HepG2 (cell line): ENCODE measurements at regions not wholly inside any gene's neighbourhood (a gene's known extent, or its start where the extent isn't known, plus 50 kb on each side); places are given as distances from the start of the nearest gene placed in this dataset.

Experiments
- ATAC-seq: fragments of 200-7000 bp; cut with Tn5 transposase; 3 replicates; pipeline ENCODE4 v1.9.1; 2020; ENCODE audit warnings: mild to moderate bottlenecking, moderate library complexity
- BruUV-seq: library from RNA; stranded (reverse); fragments of 400-500 nt; replicated peaks from 2 replicates; lab custom pipeline; 2021; lab: Mats Ljungman, UMichigan
- CTCF ChIA-PET: fragments of 300-600 bp; formaldehyde crosslinking; extraction: SDS; loops from one replicate; lab custom pipeline; 2021; ENCODE audit warnings: low total read pairs, inconsistent platforms, low intra/inter-chr PET ratio; lab: Yijun Ruan, JAX
- POLR2A ChIA-PET: fragments of 350-600 bp; sonication (Branson Sonifier 250); formaldehyde crosslinking; loops from one replicate; lab custom pipeline; 2020; ENCODE audit warnings: antibody characterized with exemption, inconsistent platforms; lab: Yijun Ruan, JAX
- DNase-seq: peaks from one replicate; pipeline ENCODE4 v3.0.0-alpha.2; 2015; ENCODE audit warnings: low spot score
- FAIRE-seq: peaks from 3 replicates; lab custom pipeline; 2011; peaks lifted over from hg19 to GRCh38; lab: Jason Lieb, UNC
- H2AFZ ChIP-seq: one replicate; pipeline ENCODE4 v1.6.1; 2011; ENCODE audit warnings: low read length, inconsistent platforms
- H3K27ac ChIP-seq: fragments of 300-600 bp; 3 replicates; pipeline ENCODE4 v1.8.0; 2011; ENCODE audit warnings: mixed run types, mild to moderate bottlenecking, mixed read lengths, low read length, inconsistent platforms; ENCODE audit not compliant: insufficient read depth; ENCODE audit errors: extremely low read length
- H3K27me3 ChIP-seq, 2 experiments: fragments of 200-600 bp in 1 of 2; 2 replicates in 1 of 2; 3 replicates in 1 of 2; pipeline versions ENCODE4 v1.6.0 to v1.8.0; 2011; ENCODE audit warnings: low read length in 2 of 2, mild to moderate bottlenecking in 2 of 2, moderate library complexity in 2 of 2, inconsistent platforms in 1 of 2; ENCODE audit not compliant: insufficient read depth in 2 of 2, control insufficient read depth in 1 of 2
- H3K36me3 ChIP-seq, 2 experiments: fragments of 200-600 bp in 1 of 2; replicated peaks in 1 of 2; 2 replicates in 1 of 2; 3 replicates in 1 of 2; pipeline versions ENCODE4 v1.5.1 to v1.8.0; 2011; ENCODE audit warnings: low read length in 2 of 2, inconsistent platforms in 1 of 2; ENCODE audit not compliant: insufficient read depth in 2 of 2, control insufficient read depth in 1 of 2
- H3K4me1 ChIP-seq: 2 replicates; pipeline ENCODE4 v1.5.1; 2012; ENCODE audit warnings: low read length, inconsistent platforms; ENCODE audit not compliant: insufficient read depth
- H3K4me2 ChIP-seq: 2 replicates; pipeline ENCODE4 v1.6.0; 2011; ENCODE audit warnings: low read depth, low read length, inconsistent platforms
- H3K4me3 ChIP-seq, 3 experiments: fragments of 200-600 bp in 1 of 3; sonication (generic), shearing (Covaris generic) in 1 of 3; replicated peaks in 1 of 3; 2 replicates each; pipeline ENCODE4 v1.5.1; 2011 to 2016; ENCODE audit warnings: low read length in 3 of 3, inconsistent platforms in 2 of 3, low read depth in 2 of 3, mild to moderate bottlenecking in 2 of 3, control low read depth in 1 of 3, mixed read lengths in 1 of 3; ENCODE audit not compliant: insufficient read depth in 1 of 3
- H3K79me2 ChIP-seq: one replicate; pipeline ENCODE4 v1.6.1; 2011; ENCODE audit warnings: low read length, inconsistent platforms; ENCODE audit not compliant: insufficient read depth
- H3K9ac ChIP-seq: 2 replicates; pipeline ENCODE4 v1.6.0; 2011; ENCODE audit warnings: mild to moderate bottlenecking, low read depth, low read length, inconsistent platforms; ENCODE audit not compliant: insufficient read depth
- H3K9me3 ChIP-seq: 2 replicates; pipeline ENCODE4 v1.5.1; 2012; ENCODE audit warnings: mild to moderate bottlenecking, low read length
- H4K20me1 ChIP-seq: 2 replicates; pipeline ENCODE4 v1.6.0; 2011; ENCODE audit warnings: inconsistent platforms, mild to moderate bottlenecking, low read length, moderate library complexity; ENCODE audit not compliant: insufficient read depth
- HDAC1 ChIP-seq: sonication (generic); formaldehyde crosslinking; IDR thresholded peaks from 2 replicates; pipeline ENCODE4 v1.5.1; 2020; ENCODE audit warnings: mild to moderate bottlenecking, missing genetic modification reagents
- MAF1 ChIP-seq: sonication (generic); formaldehyde crosslinking; IDR thresholded peaks from 2 replicates; pipeline ENCODE4 v1.5.0; 2020; ENCODE audit warnings: missing genetic modification reagents, borderline replicate concordance
- MIER2 ChIP-seq: IDR thresholded peaks from 2 replicates; pipeline ENCODE4 v1.6.1; 2016; ENCODE audit warnings: missing biosample characterization, missing genetic modification reagents
- STAT6 ChIP-seq: sonication (generic); formaldehyde crosslinking; IDR thresholded peaks from 2 replicates; pipeline ENCODE4 v1.4.0; 2020; ENCODE audit warnings: missing genetic modification reagents, mild to moderate bottlenecking, borderline replicate concordance
- ZNF24 ChIP-seq: fragments of 450-650 bp; IDR thresholded peaks from 2 replicates; pipeline ENCODE4 v1.6.1; 2017; ENCODE audit warnings: antibody characterized with exemption, mild to moderate bottlenecking
- ZNF275 ChIP-seq: sonication (generic); formaldehyde crosslinking; IDR thresholded peaks from 2 replicates; pipeline ENCODE4 v1.8.0; 2022; ENCODE audit warnings: missing genetic modification reagents, mild to moderate bottlenecking, inconsistent platforms, borderline replicate concordance
- ZNF510 ChIP-seq: sonication (generic); formaldehyde crosslinking; IDR thresholded peaks from 2 replicates; pipeline ENCODE4 v1.4.0; 2020; ENCODE audit warnings: low read depth, mild to moderate bottlenecking, missing genetic modification reagents
- ZNF691 ChIP-seq: sonication (generic); formaldehyde crosslinking; IDR thresholded peaks from 2 replicates; pipeline ENCODE4 v1.4.0; 2020; ENCODE audit warnings: missing genetic modification reagents, low read depth, mild to moderate bottlenecking, borderline replicate concordance
- WGBS: methylation state at CpG from one replicate; pipeline ENCODE4 v1.1.6; 2017; ENCODE audit warnings: low lambda C conversion rate; 5-methylcytosine and 5-hydroxymethylcytosine counted together
- in situ Hi-C: cut with HindIII; loops from 2 replicates; pipeline ENCODE4 v1.10.0; 2017; ENCODE audit warnings: low pct_unique_long_range_greater_than_20kb; ENCODE audit not compliant: extremely low pct_ligation_motif_present
- intact Hi-C: fragments of 100-400 bp; cut with micrococcal nuclease; formaldehyde crosslinking; loops from one replicate; pipeline ENCODE4 v1.10.0; 2022; ENCODE audit not compliant: unreplicated experiment

GRCh38 chr2:142714600-142714999, 162.9 kb upstream of the KYNU start:
- Histone ChIP-seq H3K27me3 (no peaks in the 10 kb centered on the region), H3K9me3 (no peaks in the 10 kb centered on the region), H2AFZ (no peak overlapping the region), H3K9ac (no peak overlapping the region), H3K79me2 (no peaks in the 10 kb centered on the region), H3K4me3 (no peak overlapping the region), H3K4me2 (no peak overlapping the region), H3K36me3 (no peaks in the 10 kb centered on the region), H3K27ac (no peak overlapping the region), H4K20me1 (no peaks in the 10 kb centered on the region), H3K4me1 (no peaks in the 10 kb centered on the region)
- intact Hi-C loops = no loop called here
- no peak for DNase-seq
- in situ Hi-C loops = no loop called here
- ChIA-PET POLR2A (no interaction called here), CTCF (no interaction called here)
- no peak for ATAC-seq
- no peak for FAIRE-seq
- TF ChIP-seq ZNF510 (no peak), ZNF275 (CRISPR knock-in tag) (no peak), ZNF691 (no peak), STAT6 (no peak), ZNF24 (no peak), HDAC1 (CRISPR knock-in tag) (no peak), MAF1 (no peak), MIER2 (no peak)
- WGBS = 45% methylated on average over 2 of the region's 2 CpGs
- no TSS peak for BruUV-seq
